ENCODE measurements at regions not wholly inside any gene's neighbourhood (a gene's known extent, or its start where the extent isn't known, plus 50 kb on each side); places are given as distances from the start of the nearest gene placed in this dataset.

GRCh38 chr15:100786139-100786531, 93.5 kb upstream of the ALDH1A3 start:
- Histone ChIP-seq H3K36me3 (no peaks in the 10 kb centered on the region), H3K27ac (no peak overlapping the region), H3K9me3 (no peaks in the 10 kb centered on the region), H3K4me3 (no peak overlapping the region), H3K27me3 (peaks cover 0 to 28% (median 0%) of the 10 kb centered on the region in 3 donors), H3K4me1 (no peaks in the 10 kb centered on the region)
- TF ChIP-seq POLR2AphosphoS5 (IDR thresholded peaks at IDR 0.05) (no peak), EP300 (IDR thresholded peaks at IDR 0.05) (no peak), POLR2A (IDR thresholded peaks at IDR 0.05) (no peak), CTCF (IDR thresholded peaks at IDR 0.05) (no peak)
- 80 to 94% (median 93%) methylated on average over 4 to 5 of the region's 5 CpGs for WGBS, 5 donors
- no peak for DNase-seq
- intact Hi-C loops (cut with DNase I; ENCODE audit: low total_unique reads) = no loop called here

DNA sequence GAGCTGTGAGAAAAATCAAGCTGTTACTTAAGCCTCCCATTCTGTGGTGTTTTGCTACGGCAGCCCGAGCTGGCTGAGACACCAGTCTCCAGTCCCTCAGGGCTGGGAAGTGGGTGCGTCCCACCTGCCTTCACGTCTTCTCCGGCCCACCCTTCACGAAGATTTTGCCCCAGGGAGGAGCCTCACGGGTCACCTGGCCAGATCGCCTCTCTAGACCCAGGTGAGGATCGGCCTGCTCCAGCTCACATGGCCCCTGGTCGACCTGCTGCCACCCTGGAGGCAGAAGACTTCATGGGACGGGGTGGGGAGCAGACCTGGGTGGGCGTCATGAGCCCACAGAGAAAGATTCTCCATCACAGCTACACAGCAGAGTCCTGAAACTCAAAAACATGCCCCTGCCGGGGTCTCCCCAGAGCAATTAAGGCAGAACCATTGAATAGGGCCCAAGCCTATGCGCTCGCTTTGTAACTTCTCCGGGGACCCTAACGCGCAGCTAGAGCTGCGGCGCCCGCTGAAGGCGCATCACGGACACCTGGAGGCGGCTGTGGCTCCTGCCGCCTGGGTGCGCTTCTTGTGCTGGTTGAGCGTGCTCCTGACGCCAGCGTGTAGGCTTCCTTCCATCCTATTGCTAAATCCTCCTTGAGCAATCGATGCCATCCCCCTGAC, 92.6 kb upstream of the ALDH1A3 start:
- intact Hi-C loops (cut with DNase I; ENCODE audit: low total_unique reads) = no loop called here
- no peaks in the 10 kb centered on the region for H3K4me1 ChIP-seq
- WGBS, 5 donors = 86 to 89% (median 87%) methylated on average over 22 to 30 of the region's 30 CpGs
- peaks cover 0 to 22% (median 0%) of the 10 kb centered on the region in 3 donors for H3K27me3 ChIP-seq
- no peak overlapping the region for H3K27ac ChIP-seq
- TF ChIP-seq POLR2AphosphoS5 (IDR thresholded peaks at IDR 0.05) (no peak), POLR2A (IDR thresholded peaks at IDR 0.05) (no peak), CTCF (IDR thresholded peaks at IDR 0.05) (no peak), EP300 (IDR thresholded peaks at IDR 0.05) (no peak)
- H3K36me3 ChIP-seq = no peaks in the 10 kb centered on the region
- DNase-seq = no peak
- H3K9me3 ChIP-seq = no peaks in the 10 kb centered on the region
- no peak overlapping the region for H3K4me3 ChIP-seq

GRCh38 chr15:100787567-100788417, 91.8 kb upstream of the ALDH1A3 start:
- Histone ChIP-seq H3K27me3 (peaks cover 0 to 22% (median 0%) of the 10 kb centered on the region in 3 donors), H3K4me1 (no peaks in the 10 kb centered on the region), H3K9me3 (no peaks in the 10 kb centered on the region), H3K4me3 (no peak overlapping the region), H3K36me3 (no peaks in the 10 kb centered on the region), H3K27ac (no peak overlapping the region)
- DNase-seq = no peak
- intact Hi-C loops (cut with DNase I; ENCODE audit: low total_unique reads) = no loop called here
- TF ChIP-seq CTCF (IDR thresholded peaks at IDR 0.05) = no peak
- TF ChIP-seq POLR2A (IDR thresholded peaks at IDR 0.05) = no peak
- TF ChIP-seq POLR2AphosphoS5 (IDR thresholded peaks at IDR 0.05) = no peak
- TF ChIP-seq EP300 (IDR thresholded peaks at IDR 0.05) = no peak
- WGBS, 5 donors = 73 to 80% (median 78%) methylated on average over 13 to 17 of the region's 17 CpGs

- H3K9me3 ChIP-seq = no peaks in the 10 kb centered on the region
- no peak for DNase-seq
- intact Hi-C loops (cut with DNase I; ENCODE audit: low total_unique reads) = no loop called here
Measured at GRCh38 chr15:100788418-100789105, 91.1 kb upstream of the ALDH1A3 start.

More at GRCh38 chr15:100788418-100789105, 91.1 kb upstream of the ALDH1A3 start:
- H3K27me3 ChIP-seq = peaks cover 0 to 20% (median 0%) of the 10 kb centered on the region in 3 donors
- no peak overlapping the region for H3K27ac ChIP-seq
- TF ChIP-seq POLR2AphosphoS5 (IDR thresholded peaks at IDR 0.05) (no peak), CTCF (IDR thresholded peaks at IDR 0.05) (no peak), EP300 (IDR thresholded peaks at IDR 0.05) (no peak), POLR2A (IDR thresholded peaks at IDR 0.05) (no peak)
- no peak overlapping the region for H3K4me3 ChIP-seq
- H3K36me3 ChIP-seq = no peaks in the 10 kb centered on the region
- H3K4me1 ChIP-seq = no peaks in the 10 kb centered on the region
- 79 to 90% (median 84%) methylated on average over 7 of the region's 7 CpGs for WGBS, 5 donors

Measured in stomach (tissue), 8 donors.